HG03039 (cell line): ENCODE measurements at regions not wholly inside any gene's neighbourhood (a gene's known extent, or its start where the extent isn't known, plus 50 kb on each side); places are given as distances from the start of the nearest gene placed in this dataset.

ENCODE experiments used
- ATAC-seq: cut with Tn5 transposase; IDR thresholded peaks from one replicate; pipeline ENCODE4 v1.9.1; 2021; ENCODE audit warnings: mild to moderate bottlenecking, moderate library complexity; ENCODE audit not compliant: unreplicated experiment

- ATAC-seq = no peak
Observed at GRCh38 chr6:147808640-147809039, 300.1 kb downstream of the SAMD5 start.

- no peak for ATAC-seq
Observed at GRCh38 chr6:147811913-147812629, 303.6 kb downstream of the SAMD5 start.

GRCh38 chr6:147817042-147817689 lies 308.7 kb downstream of the SAMD5 start:
- no peak for ATAC-seq

DNA sequence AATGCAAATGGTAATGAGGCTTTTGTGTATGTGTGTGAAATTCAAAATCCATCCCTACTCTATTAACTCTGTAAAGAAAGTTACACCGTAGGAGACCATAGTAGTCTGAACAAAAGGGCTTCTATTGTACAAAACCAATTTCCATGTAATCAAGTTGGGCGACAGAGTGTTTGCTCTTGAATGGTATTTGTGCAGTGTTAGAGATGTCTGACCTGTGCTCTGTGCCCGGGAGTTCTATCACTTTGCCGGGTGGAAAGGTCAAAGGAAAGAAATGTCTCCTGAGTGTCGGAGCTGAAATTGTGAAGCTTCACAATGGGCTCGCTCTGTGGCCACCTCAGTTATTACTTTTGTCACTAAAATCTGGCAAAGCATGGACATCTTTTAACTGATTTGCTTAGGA lies 312.0 kb downstream of the SAMD5 start:
- no peak for ATAC-seq

DNA sequence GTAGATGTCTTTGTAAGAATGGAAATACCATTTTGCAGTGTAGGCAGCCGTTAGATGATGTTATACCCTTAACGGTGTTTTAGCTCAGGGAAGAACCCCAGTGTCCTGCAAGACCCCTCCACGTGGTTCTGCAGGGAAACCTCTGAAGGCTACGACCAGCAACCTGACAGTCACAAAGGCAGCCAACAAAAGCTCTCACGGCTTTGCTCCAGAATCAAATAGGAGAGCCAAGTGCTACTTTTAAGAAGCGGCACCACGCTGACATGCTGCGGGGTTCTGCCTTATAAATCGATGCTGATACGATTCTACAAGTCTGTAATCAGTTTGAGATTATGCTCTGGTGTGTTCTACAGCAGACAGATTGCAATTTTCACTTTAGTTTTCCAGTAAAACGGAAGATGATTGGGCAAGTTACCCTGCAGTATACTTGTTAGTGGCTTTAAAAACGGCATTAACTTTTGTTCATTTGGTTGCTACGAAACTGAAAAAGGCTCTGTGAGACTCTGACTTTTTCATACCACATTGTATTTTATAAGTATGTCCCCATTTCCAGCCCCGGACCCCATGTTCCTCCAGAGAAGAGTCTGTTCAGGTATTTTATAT lies 312.9 kb downstream of the SAMD5 start:
- ATAC-seq = no peak

DNA sequence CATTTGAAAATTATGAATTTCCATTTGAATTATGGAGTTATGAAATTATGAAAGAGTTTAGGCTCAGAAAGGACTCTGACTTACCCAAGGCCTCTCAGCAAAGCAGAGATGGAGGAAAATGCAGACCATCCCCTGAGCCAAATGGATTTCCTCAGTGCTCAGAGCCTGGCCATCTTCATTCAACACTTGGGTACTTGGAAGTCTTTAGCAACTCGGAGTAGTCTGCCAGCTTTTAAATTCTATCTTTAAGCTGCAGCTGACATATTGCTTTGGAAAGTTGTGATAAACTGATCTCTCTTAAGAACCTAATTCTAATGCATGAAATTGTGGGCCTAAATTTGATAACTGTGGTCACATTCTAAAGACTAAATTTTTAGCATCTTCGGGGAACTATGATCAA lies 315.4 kb downstream of the SAMD5 start:
- no peak for ATAC-seq

DNA sequence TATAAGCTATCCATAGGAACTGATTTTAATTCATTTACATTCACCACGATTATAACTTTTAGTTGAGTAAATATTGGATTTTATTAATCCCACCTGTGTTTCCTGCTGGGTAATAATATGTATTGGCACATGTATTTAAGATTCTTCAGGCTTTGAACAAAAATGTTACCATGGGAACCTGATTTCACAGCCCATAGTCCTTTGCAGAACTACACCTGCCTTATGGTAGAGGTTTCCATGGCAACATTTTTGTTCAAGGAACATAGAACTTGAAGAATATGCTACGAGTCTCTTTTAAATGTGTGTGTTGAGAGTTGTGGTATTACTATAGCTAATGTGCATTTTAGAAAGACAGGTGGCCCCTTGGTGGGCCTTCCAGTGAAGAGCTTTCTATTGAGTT lies 317.4 kb downstream of the SAMD5 start:
- no peak for ATAC-seq

DNA sequence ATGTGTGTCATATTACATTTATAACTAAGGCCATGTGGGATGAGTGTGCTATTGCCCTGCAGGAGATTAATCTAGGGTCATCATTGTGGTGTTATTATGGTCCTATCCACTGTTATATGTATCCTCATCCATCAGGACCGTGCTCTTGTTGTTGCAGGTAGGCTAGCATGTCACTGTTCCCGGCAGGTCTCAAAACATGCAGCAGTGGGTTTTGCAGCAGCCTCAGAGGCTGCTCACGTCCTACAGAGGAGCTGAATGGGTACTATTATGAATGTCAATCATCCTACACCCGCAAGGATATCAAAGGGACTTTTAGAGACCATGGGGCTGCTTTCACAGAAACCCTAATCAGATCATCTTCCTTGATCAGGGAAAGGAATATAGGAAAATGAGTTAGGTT lies 318.2 kb downstream of the SAMD5 start:
- no peak for ATAC-seq

DNA sequence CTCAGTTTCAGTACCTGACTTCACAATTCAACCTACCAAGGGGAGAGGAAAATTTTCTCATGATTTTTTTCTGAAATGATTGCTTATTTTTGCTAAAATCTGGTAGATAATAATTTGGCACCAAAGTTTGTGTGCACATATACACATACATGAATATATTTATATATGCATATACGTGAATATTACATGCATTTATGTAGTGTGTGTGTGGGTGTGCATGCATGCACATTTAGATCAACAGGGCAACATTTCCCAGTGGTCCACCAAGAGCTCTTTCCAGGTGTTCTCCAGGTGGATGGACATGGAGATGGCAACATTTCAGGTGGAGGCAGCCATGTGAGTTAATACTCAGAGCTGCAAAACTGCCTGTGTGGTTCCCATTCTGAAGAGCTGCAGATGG lies 320.9 kb downstream of the SAMD5 start:
- no peak for ATAC-seq

DNA sequence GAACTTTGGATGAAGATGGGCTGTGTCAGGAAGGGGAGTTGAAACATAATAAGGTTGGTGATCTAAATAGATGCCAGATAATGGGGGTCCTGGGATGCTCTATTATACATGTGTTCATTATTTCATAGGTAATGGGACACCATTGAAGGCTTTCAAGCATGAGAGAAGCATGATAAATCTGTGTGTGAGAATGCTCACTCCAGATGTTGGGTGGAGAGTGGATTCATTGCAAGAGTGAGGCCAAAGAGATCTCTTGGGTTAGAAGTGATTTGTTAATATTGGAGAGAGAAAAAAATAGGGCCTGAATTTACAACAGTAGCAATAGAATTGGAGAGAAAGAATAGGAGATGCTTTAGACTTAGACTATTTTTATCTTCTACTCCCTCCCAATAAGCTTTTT lies 321.3 kb downstream of the SAMD5 start:
- ATAC-seq = no peak

DNA sequence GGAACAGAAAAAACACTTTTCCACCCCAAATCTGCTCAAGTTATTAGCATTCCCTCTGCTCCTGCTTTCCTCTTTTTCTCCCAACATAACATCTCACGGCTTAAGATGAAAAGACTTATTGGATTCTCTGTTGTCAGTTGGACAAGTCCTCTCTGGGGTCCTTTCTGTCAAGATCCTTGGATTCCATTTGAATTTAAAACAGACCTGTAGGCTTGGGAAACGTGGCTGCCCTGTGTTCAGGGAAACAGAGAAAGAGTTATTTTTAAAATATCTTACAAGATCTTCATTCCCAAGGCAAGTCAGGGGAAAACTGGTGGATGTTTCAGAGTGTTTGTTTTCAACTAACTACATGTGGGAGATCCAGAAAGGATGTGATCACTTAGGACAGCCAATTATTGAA lies 322.9 kb downstream of the SAMD5 start:
- no peak for ATAC-seq

GRCh38 chr6:147833607-147834006 lies 325.1 kb downstream of the SAMD5 start:
- no peak for ATAC-seq

DNA sequence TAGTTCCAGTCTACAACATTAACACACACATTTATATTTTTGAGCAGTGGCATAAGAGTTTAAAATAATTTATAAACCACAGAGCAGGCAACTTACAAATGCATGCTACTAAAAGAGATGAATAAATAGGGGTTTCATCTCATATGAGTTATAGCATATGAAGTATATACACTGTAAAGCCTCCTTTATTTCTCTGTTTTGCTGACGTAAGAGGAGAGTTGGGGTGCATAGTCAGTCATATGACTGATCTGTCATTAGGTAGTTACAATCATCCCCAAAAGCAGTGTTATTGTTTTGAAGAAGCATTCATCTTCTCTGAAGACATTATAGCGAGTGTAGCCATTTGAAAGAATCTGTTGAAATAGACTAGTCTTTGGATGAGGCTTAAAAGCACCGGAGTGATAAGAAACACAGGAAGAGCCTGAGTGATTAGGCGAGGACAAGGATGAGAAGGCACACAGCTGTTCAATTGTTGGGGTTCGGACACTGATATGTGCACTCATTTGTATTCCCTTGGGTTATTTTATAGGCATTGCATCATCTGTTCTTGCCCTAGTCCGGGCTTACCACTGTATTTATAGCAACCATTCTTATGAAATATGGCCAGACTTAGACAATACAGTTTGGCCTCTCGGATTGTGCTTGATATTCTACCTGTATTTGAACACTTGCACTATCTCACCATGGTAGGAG lies 325.7 kb downstream of the SAMD5 start:
- ATAC-seq = no peak

GRCh38 chr6:147837540-147837939 lies 329.1 kb downstream of the SAMD5 start:
- no peak for ATAC-seq

DNA sequence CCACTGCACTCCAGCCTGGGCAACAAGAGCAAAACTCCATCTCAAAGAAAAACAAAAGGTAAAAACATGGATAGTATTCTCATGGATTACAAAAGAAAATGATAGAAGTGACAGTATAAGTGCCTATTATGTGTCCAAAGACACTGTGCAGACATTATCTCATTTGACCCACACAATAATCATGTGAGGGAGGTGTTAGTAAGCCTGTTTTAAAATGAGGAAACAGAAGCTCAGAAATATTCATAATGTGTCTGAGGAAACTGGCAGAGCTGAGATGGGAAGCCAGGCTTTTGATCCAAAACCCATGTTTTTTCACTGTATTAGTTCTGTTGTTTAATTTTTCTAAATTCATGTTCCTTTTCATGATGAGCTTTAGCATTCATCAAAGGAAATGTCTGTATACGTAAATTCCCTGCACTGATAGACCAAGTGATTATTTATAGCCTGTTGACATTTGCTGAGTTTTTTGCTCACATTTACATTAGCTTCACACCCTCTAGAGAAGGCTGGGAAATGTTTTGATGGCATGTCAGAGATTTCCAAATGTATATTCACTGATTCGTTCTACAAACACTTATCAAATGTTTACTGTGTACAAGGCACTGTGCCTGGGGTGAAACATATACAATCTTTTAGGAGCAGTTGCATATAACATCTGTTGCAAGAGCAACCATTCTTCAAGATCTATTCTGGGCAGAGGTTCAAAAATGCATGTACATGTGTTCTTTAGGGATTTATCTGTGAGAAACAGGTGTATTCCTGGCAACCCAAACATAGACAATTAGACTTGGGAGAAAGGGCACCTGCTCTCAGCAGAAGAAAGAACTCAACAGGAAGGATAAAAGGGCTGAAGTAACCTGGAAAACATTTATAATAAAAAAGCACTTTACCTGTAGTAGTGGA lies 331.5 kb downstream of the SAMD5 start:
- no peak for ATAC-seq

DNA sequence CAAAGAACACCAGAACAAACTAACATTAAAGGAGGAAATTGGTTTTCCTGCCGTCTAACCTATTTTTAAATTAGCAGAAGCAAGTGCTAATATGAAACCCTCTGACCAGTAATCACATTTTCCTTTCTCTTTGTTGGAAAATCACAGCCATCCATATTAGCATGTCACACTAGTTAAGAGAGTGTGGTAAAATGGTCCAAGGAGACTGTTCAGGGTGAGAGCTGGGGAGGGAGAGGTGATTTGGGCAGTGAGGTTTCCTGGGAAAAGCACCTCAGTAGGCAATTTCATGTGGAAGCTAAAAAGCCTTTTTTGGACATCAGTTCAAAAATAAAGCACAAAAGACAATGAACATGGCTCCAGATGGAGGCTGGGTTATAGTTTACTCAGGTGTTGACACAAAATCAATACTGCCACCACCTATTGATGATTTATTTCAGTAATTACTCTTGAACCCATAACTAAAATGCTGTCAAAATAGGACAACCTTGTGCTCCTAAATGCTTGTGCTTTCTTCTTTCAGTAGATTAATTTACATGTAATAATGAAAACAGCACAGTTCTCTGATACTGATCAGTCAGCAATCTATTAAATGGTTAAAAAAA lies 333.2 kb downstream of the SAMD5 start:
- no peak for ATAC-seq

DNA sequence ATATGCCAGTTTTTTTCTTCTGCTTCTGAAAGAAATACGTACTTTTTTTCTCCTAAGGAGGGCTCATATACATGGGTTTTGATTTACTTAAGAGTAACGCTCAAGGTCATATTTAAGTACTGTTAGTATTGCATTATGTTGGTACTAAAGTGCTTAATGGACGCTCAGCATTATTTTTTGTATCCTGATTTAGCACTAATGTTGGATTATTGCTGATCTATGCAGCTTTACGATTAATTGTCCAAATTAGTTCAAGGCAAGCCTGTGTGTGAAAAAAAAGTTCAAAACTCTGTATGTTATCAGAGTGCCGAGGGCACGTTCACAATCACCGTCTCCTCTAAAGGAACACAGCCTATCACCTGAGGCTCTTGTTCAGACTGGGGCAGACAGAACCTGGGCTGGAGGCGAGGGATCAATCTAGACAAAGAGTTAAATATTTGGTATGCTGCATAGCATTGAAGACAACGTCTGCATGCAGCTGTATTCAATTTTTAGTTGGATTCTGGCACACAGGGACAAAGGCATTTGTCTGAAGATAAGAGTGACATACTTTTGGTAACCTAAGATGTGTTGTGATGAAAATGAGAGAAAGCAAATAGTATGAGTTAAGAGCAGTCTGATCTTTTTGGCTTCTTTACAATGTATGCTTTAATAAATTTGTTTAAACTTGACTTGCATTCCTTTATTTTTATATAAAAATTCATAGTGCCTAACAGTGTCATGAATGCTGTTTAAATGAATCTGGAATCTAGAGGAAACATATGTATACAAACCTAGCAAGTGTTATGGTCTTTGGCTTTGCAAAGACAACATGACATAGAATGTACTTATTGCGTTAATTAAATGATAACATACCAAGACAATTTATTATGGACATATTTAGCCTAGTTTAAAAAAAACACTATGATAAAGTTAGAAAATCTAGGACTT lies 341.2 kb downstream of the SAMD5 start:
- ATAC-seq = no peak

DNA sequence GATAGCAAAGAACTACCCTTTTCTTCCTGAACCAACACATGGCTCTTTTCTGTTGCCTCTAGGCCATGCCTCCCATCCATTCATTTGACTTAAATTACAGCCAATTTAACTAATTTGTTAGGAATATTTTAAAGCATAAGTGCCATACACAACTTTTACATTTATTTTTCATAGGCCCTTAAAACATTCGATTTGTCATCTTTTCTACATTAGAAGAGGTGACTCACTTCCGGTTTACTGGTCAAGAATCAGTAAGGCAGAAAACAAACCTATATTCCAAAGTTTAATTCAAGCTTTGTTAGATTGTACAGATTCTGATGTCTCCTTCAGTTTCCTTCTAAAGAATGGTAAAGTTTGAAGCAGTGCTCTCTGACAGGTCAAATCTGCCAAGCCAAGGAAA lies 344.3 kb downstream of the SAMD5 start:
- no peak for ATAC-seq

DNA sequence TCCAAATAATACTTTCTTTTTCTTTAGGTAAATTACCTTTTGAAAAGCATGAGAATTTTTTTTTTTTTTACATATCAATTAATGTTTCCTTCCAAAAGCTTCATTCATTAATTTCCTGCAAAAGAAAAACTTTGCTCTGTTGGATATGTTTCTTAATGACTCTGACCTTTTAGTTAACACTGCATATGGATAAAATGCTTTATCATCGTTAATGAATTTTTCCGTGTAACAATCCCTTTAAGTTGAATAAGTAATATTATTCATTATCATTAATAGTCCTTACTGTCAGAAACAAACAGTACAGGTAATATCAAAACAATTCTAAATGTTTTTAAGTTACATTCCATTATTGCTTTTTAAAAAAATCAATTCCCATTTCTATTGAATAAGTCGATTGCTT lies 345.1 kb downstream of the SAMD5 start:
- no peak for ATAC-seq
